ENCODE measurements at regions not wholly inside any gene's neighbourhood (a gene's known extent, or its start where the extent isn't known, plus 50 kb on each side); places are given as distances from the start of the nearest gene placed in this dataset.

DNA sequence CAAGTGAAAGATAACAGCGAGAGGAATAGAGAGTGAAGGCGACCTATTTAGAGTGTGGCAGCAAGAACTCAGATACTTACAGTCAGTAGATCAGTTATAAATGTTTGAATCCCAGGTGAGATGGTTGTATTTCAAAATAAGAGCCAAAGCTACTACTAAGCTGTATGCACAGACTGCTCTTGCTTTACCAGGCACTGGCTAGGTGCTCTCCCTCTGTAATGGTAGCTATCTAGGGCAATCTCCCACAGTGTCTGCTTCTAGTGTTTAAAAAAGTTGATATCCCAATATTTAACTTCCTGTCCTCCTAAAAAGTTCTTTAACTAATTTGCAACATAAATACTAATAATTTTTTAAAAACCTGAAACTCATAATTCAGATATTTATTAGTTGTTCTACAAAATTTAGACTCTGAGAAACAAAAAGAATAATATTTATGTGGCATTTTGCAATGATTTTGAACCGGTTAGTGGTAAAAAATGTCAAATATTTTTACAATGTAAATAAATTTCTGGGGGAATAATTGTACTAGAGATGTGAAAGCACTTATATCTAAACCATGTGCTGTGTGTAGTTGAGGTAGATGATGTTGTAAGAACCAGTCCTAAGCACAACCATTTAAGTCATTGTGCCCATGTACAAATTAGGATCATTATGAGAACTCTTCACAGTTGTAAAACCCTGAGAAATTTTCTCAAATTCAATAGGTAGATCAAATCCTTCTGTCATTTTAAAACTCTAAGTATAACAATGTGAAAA lies 349.3 kb upstream of the SEMA3D start:
- no peaks in the 10 kb centered on the region for H3K4me1 Mint-ChIP-seq
- TF ChIP-seq, protein P1, sequence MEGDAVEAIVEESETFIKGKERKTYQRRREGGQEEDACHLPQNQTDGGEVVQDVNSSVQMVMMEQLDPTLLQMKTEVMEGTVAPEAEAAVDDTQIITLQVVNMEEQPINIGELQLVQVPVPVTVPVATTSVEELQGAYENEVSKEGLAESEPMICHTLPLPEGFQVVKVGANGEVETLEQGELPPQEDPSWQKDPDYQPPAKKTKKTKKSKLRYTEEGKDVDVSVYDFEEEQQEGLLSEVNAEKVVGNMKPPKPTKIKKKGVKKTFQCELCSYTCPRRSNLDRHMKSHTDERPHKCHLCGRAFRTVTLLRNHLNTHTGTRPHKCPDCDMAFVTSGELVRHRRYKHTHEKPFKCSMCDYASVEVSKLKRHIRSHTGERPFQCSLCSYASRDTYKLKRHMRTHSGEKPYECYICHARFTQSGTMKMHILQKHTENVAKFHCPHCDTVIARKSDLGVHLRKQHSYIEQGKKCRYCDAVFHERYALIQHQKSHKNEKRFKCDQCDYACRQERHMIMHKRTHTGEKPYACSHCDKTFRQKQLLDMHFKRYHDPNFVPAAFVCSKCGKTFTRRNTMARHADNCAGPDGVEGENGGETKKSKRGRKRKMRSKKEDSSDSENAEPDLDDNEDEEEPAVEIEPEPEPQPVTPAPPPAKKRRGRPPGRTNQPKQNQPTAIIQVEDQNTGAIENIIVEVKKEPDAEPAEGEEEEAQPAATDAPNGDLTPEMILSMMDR (IDR thresholded peaks at IDR 0.05), result no peak
- no peaks in the 10 kb centered on the region for H3K27me3 Mint-ChIP-seq (ENCODE audit: low read depth, poor library complexity)
- DNase-seq, result no peak
- H3K4me3 Mint-ChIP-seq, result no peak overlapping the region
- no peak overlapping the region for H3K27ac Mint-ChIP-seq
- H3K36me3 Mint-ChIP-seq (ENCODE audit: low read depth), result no peaks in the 10 kb centered on the region
- peaks cover 5% of the 10 kb centered on the region for H3K9me3 Mint-ChIP-seq

DNA sequence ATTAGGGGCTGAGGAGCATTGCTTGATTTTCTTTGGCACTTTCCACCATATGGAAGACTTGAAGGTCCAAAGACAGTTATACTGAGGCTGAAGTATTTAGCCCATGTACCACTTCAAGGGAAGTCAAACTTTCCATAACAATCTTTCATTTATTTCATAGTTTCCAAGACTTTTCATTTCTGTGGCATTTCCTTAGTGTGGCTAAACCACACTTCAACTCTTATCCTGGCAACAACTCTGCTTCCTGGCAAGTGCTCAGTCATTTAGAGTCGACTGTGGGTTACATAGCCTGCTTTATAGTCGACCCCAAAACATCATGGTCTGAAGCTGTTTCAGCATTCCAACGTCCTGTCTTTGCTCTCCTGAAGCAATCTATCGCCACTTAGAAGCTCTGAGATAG lies 343.0 kb upstream of the SEMA3D start:
- no peaks in the 10 kb centered on the region for H3K36me3 Mint-ChIP-seq (ENCODE audit: low read depth)
- no peak for DNase-seq
- H3K27me3 Mint-ChIP-seq (ENCODE audit: low read depth, poor library complexity), result no peaks in the 10 kb centered on the region
- TF ChIP-seq, protein P1 (IDR thresholded peaks at IDR 0.05), result no peak
- H3K4me1 Mint-ChIP-seq, result no peaks in the 10 kb centered on the region
- no peak overlapping the region for H3K27ac Mint-ChIP-seq
- H3K9me3 Mint-ChIP-seq, result no peaks in the 10 kb centered on the region
- H3K4me3 Mint-ChIP-seq, result no peak overlapping the region

DNA sequence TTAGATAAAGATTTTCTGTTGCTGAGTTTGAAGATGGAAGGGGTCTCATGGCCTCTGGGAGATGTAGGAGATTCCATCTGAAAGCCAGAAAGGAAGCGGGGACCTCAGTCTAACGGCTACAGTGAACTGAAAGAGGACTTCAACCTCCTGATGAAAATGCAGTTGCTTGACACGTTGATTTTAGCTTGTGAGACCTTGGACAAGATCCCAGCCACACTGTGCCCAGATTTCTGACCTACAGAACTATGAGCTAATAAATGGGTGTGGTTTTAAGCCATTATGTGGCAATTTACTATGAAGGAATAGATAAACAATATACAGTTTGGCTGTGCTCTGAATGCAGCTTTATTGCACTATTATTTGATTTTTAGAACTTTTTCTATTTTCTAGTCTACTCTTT lies 342.3 kb upstream of the SEMA3D start:
- no peak overlapping the region for H3K27ac Mint-ChIP-seq
- DNase-seq, result no peak
- no peaks in the 10 kb centered on the region for H3K4me1 Mint-ChIP-seq
- no peaks in the 10 kb centered on the region for H3K27me3 Mint-ChIP-seq (ENCODE audit: low read depth, poor library complexity)
- no peak overlapping the region for H3K4me3 Mint-ChIP-seq
- TF ChIP-seq, protein P1 (IDR thresholded peaks at IDR 0.05), result no peak
- no peaks in the 10 kb centered on the region for H3K36me3 Mint-ChIP-seq (ENCODE audit: low read depth)
- H3K9me3 Mint-ChIP-seq, result no peaks in the 10 kb centered on the region

DNA sequence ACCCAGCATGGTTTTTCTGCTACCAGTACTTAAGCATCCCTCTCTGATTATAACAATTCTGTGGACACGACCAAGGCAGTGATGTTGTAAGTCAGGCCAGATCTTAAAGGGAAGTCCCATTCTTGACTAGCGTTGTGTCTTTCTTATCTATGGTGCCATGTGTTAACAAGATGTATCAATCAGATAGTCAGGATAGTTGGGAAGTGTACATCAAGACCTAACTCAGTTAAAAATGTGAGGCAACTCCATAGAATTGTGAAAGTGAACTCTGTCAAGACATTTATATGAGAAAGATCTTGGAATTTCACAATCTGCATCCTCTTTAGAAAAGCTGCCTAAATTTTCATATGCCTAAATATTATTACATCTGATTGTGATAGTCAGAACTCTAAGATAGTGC lies 341.7 kb upstream of the SEMA3D start:
- DNase-seq, result no peak
- Mint-ChIP-seq H3K4me3 (no peak overlapping the region), H3K27ac (no peak overlapping the region), H3K4me1 (no peaks in the 10 kb centered on the region), H3K9me3 (no peaks in the 10 kb centered on the region), H3K27me3 (ENCODE audit: low read depth, poor library complexity) (no peaks in the 10 kb centered on the region), H3K36me3 (ENCODE audit: low read depth) (no peaks in the 10 kb centered on the region)
- TF ChIP-seq, protein P1 (IDR thresholded peaks at IDR 0.05), result no peak

DNA sequence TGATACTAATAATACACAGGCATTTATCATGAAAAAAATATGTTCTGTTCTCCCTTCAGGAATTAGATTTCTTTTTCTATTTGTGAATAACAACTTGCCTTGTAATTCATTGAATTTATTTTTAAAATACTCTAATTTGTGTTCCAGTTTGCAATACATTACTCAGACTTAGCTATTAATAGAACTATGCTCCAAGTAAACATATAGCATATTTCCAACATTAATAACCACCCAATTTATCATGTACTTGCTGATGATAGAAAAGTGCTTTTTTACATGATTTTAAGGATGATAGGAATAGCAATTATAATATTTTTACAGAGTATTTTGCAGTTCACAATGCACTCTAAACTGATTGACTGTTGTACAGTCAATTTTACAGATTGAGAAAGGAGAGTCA lies 338.8 kb upstream of the SEMA3D start:
- no peaks in the 10 kb centered on the region for H3K36me3 Mint-ChIP-seq (ENCODE audit: low read depth)
- DNase-seq, result no peak
- no peak overlapping the region for H3K4me3 Mint-ChIP-seq
- no peaks in the 10 kb centered on the region for H3K4me1 Mint-ChIP-seq
- H3K27ac Mint-ChIP-seq, result no peak overlapping the region
- H3K9me3 Mint-ChIP-seq, result no peaks in the 10 kb centered on the region
- TF ChIP-seq, protein P1 (IDR thresholded peaks at IDR 0.05), result no peak
- H3K27me3 Mint-ChIP-seq (ENCODE audit: low read depth, poor library complexity), result no peaks in the 10 kb centered on the region

DNA sequence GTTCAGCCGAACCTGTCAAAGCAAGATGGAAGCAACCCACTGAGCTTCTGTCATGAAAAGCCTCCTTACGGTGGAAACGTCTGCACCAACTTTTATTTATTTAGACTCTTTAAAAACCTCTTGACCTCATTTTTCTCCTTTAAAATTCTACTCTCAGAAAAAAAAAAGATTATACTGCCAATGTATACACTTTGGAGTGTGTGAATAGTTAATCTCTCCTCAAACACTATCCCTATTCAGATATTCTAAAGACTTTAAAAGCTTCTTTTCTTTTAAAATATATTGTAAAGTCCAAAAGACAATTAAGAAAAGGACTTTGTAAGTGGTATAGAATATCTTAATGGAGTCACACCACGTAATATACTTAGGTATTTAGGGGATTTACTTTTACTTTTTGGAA lies 335.2 kb upstream of the SEMA3D start:
- no peaks in the 10 kb centered on the region for H3K27me3 Mint-ChIP-seq (ENCODE audit: low read depth, poor library complexity)
- H3K4me1 Mint-ChIP-seq, result no peaks in the 10 kb centered on the region
- H3K27ac Mint-ChIP-seq, result no peak overlapping the region

More for the DNA sequence above, 335.2 kb upstream of the SEMA3D start:
- TF ChIP-seq, protein P1 (IDR thresholded peaks at IDR 0.05), result no peak
- no peak overlapping the region for H3K4me3 Mint-ChIP-seq
- DNase-seq, result no peak
- H3K36me3 Mint-ChIP-seq (ENCODE audit: low read depth), result no peaks in the 10 kb centered on the region
- no peaks in the 10 kb centered on the region for H3K9me3 Mint-ChIP-seq

Measured in nephron progenitor cell (in vitro differentiated cells).